ENCODE measurements at regions not wholly inside any gene's neighbourhood (a gene's known extent, or its start where the extent isn't known, plus 50 kb on each side); places are given as distances from the start of the nearest gene placed in this dataset.

DNA sequence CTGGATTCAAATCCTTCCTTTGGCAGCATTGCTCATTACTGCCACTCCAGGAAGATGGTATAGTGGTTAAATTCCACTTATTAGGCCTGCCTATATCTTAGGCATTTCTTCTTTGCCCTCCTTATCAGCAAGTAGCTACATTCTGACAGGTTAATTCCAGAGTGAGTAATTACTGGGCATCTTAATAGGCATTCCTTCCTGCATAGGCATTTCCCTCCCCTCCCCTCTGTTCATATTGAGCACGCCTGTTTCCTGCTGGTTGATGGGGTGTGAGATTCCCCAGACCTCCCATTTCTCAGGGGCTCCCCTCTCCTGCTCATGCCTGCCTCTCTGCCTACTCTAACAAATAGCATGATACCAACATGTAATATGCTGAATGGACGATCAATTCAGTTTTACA lies 305.9 kb downstream of the CYLC2 start:
- TF ChIP-seq, protein P1, sequence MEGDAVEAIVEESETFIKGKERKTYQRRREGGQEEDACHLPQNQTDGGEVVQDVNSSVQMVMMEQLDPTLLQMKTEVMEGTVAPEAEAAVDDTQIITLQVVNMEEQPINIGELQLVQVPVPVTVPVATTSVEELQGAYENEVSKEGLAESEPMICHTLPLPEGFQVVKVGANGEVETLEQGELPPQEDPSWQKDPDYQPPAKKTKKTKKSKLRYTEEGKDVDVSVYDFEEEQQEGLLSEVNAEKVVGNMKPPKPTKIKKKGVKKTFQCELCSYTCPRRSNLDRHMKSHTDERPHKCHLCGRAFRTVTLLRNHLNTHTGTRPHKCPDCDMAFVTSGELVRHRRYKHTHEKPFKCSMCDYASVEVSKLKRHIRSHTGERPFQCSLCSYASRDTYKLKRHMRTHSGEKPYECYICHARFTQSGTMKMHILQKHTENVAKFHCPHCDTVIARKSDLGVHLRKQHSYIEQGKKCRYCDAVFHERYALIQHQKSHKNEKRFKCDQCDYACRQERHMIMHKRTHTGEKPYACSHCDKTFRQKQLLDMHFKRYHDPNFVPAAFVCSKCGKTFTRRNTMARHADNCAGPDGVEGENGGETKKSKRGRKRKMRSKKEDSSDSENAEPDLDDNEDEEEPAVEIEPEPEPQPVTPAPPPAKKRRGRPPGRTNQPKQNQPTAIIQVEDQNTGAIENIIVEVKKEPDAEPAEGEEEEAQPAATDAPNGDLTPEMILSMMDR (IDR thresholded peaks at IDR 0.05), result no peak
- TF ChIP-seq EP300 (IDR thresholded peaks at IDR 0.05; ENCODE audit: low read depth), result no peak
- TF ChIP-seq POLR2AphosphoS5 (IDR thresholded peaks at IDR 0.05), result no peak
- no peak for TF ChIP-seq POLR2A (IDR thresholded peaks at IDR 0.05)

All from transverse colon (tissue), 4 donors.